HG02943 (cell line): ENCODE measurements at regions not wholly inside any gene's neighbourhood (a gene's known extent, or its start where the extent isn't known, plus 50 kb on each side); places are given as distances from the start of the nearest gene placed in this dataset.
"Not testable (repeated sequence)": the region's sequence is repeated elsewhere in the genome, so short reads cannot be mapped to it uniquely, and the experiment has no call there.

Experiments
- ATAC-seq: cut with Tn5 transposase; IDR thresholded peaks from one replicate; pipeline ENCODE4 v1.9.1; 2021; ENCODE audit warnings: mild to moderate bottlenecking, low read depth, moderate library complexity; ENCODE audit not compliant: unreplicated experiment

DNA sequence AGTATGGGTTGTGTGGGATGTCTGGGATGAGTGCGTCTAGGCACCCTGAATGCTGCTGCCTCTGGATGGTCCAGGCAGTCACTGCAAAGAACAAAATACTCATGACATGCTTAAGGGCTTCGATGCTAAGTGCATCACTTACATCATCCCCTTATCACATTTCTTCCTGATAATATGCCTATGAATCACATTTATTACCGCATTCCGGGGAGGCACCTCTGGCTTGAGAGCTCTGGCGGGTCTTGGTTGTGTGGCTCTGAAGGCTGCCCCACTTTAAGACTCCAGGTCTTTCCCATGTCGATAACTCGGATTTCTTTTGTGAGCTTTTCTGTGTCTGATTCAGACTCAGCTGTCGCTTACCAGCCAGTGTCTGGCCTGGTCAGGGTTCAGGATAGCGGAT lies 1126.4 kb downstream of the TBC1D22A start:
- no peak for ATAC-seq

DNA sequence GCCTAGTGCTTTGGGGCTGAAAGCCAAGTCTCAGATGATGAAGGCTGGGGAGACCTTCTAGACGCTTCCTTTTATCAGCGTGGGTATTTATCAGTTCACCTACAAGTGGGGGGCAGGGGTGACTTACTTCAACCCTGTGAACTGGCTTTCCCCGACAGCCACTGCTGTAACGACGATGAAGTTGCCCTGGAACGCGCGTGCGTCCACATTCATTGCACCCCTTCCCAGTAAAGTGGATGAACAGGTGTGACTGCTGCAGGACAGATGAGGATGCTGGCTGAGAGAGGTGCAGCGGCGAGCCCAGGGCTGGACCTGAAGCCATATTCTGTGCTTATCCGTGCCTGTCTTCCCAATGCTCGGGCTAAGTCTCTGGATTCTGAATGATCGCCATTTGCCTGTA lies 1122.3 kb downstream of the TBC1D22A start:
- no peak for ATAC-seq

DNA sequence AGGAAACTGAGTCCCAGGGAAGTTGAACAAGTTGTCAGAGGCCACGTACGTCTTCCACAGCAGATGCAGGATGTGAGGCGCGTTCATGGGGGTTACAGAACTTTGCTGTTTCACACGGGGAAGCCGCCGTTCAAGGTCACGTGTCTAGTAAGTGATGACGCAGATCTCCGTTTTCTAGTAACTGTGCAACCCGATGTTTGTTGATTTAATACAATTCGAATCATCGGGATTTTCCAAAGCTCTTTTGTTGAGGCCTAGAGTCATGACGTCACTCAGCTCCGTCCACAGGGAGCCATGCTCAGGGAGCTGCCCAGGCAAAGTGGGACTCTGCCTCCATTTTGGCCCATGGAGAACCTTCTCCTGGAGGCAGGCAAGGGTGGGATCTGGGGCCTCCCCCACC lies 1121.8 kb downstream of the TBC1D22A start:
- ATAC-seq: no peak

DNA sequence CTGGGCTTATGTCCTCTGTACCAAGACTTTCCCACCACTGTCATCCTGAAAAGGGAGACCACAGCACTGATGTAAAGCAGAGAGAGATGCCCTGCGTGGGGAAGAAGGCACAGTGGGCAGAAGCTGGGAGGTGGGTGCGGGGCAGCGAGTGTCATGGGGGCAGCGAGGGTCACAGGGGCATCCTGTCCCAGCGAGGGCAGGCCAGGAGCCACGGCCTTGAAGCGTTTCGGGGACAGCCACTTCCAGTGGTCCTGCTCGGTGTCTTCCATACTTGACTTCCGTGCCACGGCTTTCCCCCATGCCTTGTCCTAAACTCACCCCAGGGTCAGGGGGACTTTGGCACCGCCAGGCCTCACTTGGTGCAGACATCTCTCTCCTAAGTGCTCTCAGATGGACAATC lies 1121.3 kb downstream of the TBC1D22A start:
- ATAC-seq: no peak

DNA sequence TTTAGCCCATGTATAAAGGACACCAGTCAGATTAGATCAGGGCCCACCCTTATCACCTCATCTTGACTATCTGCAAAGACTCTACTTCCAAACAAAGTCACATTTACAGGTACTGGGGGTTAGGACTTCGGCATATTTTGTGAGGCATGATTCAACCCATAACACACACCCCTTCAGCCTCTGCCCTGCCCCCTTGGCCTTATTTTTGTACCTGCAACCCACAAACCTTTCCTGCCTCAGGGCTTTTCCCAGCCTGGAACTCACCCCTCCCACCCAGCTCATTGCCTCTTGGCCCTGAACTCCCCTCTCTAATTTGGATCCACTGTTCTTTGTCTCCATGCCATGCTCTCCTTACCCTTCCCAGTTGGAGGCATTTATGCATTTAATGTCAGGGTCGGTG lies 1116.9 kb downstream of the TBC1D22A start:
- ATAC-seq: no peak

DNA sequence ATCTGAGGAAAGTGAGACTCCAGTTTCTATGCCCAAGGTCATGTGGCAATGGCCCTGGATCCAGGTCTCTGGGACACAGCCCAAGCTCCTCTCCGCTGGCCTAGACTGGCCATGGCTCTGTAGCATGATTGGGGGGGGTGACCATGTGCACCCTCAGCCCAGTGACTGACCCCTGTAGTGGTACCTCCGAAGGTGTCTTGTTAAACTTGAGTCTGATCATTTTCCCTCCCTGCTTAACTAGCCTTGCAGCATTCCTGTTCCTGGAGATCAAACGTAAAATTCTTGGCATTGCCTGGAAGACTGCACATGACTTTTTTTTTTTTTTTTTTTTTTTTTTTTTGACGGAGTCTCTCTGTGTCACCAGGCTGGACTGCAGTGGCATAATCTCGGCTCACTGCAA lies 1116.0 kb downstream of the TBC1D22A start:
- ATAC-seq: no peak

DNA sequence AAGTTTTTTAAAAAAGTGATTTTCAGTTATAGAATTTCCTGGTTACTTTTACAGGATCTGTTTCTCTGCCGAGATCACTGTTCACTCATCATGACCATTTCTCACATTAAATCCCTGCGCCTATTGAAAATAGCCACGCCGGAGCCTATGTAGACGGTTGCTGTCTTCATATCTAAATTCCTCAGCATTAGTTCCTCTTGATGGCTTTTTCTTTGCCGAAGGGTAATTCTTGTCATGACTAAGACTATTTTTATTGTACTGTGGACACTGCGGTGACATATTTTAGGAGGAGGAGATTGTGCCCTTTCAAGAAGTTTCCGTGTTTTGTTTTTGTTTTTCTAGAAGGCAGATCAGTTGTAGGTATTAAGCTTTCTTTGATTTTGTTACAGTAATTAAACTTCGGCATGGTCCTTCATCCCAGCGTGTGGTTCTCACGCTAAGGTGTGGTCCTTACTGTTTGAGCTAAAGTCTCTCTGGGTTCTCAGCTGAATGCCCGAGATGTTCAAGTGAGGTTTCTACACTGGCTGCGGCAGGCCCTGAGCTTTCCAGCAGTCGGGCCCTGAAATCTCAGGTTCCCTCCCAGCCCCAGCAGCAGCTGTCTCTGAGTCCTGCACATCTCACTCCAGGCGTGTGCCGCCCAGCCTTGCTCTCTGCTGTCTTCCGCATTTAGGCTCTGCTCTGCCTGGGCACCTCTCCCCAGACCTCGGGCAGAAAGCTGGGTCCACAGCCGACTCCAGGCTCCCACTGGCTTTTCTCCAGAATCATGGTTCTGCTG lies 1110.5 kb downstream of the TBC1D22A start:
- no peak for ATAC-seq

DNA sequence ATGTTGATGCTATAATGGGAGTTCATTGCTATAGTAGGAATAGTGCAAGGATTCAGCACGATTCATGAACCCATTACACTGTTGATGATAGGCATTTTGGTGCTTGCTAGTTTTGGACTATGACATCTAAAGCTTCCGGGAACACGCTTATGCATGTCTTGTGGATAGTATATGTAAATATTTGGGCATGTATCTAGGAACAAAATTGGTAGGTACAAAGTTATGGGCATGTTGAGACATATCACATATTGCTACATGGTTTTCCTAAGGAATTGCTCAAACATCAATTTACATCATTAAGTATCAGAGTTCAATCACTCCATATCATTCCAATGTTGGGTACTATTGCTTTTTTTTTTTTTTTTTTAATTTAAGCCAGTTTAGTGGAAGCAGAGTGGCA lies 1103.2 kb downstream of the TBC1D22A start:
- no peak for ATAC-seq

DNA sequence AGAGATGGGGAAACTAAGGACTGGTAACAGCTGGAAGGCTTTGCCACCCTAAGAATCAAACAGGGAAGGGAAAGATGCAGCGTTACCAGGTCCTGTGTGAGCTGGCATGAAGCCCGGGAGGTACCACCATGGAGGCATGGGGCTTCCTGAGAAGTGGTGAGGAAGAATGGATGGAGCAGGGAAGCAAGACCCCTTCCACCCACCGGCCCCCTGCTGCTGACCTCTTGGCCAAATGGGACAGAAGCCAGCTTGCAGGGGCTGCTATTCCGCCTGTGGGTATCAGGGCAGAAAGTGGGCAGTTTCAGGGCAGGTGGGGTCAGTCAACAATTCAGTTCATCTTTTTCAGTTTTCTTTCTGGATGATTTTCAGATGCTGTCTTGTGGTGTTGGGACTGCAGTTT lies 1099.9 kb downstream of the TBC1D22A start:
- no peak for ATAC-seq

DNA sequence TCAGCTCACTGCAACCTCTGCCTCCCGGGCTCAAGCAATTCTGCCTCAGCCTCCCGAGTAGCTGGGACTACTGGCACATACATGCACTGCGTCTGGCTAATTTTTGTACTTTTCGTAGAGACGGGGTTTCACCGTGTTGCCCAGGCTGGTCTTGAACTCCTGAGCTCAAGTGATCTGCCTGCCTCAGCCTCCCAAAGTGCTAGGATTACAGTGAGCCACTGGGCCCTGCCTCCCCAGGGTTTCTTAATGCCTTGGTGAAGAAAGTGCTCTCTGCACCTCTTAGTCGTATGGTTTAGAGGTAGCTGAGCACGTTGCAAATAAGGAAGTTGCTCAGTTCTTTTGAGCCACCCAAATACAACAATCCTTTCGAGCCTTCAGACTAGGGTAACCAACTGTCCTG lies 1098.5 kb downstream of the TBC1D22A start:
- not testable (repeated sequence) for ATAC-seq

DNA sequence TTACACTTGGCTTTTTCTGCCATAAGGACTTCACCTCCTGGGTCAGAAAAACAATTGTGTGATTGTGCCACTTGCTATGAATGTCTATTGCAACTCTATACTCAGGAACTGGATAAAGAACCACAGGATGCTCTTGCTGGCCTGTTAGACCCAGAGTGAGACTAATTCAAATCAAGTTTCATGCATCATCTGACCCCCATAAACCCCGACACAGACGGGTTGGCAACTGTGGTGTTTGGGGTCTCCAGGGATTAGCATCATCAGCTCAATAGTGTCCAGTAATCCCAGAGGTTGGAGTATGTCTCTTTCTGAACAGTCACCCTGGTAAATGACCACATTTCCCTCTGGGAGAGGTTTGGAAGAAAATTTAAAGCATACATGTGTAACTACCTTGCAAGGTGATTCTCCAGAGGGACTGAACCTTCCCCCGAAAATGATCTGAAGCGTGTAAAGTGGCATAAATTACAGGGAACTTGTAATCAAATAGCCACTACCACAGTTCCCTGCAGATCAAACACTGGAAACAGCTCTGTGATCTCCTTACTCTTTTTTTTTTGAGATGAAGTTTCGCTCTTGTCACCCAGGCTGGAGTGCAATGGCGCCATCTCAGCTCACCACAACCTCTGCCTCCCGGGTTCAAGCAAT lies 1097.6 kb downstream of the TBC1D22A start:
- no peak for ATAC-seq

DNA sequence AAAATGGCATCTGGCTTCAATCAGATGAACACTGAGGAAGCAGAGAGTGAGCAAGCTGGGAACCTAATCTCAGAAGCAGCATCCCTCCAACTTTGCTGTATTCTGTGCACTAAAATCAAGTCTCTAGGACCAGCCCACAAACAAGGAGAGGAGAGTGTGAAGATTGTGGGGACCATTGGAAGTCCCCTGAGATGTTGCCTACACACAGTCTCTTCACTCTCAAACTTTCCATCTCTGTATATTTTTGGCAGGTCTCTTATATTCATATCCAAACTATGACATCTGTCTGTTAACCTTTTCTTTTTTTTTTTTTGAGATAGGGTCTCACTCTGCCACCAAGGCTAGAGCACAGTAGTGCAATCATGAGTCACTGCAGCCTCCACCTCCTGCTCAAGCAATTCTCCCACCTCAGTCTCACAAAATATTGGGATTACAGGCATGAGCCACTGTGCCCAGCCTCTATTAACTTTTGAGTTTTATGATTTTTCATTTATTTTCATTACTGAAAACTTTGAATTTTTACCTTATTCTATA lies 1096.4 kb downstream of the TBC1D22A start:
- ATAC-seq: no peak

DNA sequence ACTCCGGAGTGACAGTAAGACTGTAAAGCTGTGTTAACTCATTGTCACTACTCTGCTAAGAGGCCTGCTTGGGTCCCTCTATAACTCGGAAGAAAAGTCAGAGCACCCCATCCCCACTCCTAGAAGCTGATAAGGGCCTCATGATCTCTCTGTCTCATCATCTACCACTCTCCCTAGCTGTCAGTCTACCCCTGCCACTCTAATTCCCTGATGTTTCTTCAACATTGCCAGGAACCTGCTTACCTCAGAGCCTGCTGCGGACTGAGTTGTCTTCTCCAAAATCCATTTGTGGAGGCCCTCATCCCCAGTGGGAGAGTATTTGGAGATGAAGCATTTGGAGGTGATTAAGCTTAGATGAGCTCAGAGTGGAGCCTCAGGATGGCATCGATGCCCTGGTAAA lies 1092.2 kb downstream of the TBC1D22A start:
- ATAC-seq: no peak

DNA sequence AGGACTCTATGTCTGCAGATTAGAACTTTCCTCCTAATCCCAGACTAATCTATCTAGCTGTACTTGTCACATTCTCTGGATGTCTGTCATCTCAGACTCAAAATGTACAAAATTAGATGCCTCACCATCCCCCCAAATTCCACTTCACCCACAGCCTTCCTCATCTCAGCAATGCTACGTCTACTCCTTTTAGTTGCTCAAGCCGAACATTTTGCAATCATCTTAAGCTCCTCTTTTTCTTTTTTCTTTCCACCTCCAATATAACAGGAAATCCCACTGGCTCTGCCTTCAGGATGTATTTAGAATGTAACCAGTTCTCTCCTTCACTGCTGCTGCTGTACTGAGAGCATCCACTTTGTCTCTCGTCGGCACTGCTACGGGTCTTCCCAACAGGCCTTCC lies 1091.8 kb downstream of the TBC1D22A start:
- no peak for ATAC-seq

DNA sequence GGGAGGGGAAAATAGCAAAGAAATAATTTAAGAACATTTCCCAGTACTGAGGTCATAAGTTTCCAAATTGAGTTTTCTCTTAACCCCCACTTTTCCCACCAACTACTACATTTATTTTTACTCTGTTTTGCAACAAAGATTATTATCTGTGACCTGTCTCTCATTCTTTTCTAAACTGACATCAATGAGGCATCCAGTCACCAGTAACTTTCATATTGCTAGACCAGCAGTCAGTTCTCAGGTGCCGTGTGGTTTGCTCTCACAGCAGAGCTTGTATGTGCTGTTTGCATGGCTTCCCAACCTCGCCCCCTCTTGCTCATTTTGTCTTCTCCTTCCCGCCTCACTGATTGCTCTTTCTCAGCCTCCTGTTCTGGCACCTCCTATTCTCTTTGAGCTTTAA lies 1091.3 kb downstream of the TBC1D22A start:
- no peak for ATAC-seq

DNA sequence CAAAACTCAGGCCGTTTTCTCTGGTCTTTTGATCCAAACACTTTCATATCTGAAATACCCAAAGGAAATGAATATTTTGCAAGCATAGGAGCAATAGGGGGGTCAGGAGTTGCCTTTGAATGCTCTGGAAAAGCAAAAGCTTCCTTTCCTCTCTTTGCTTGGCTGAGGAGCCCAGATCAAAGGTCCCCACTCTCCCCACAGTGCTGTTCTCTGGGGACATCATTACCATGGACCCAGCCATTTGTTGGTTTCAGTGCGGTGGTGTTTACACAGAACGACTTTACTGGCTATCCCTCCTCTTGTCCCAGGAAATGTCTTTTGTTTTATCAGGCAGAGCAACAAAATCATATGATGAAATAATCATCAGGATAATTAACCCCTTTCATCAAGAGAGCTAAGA lies 1089.1 kb downstream of the TBC1D22A start:
- ATAC-seq: no peak

DNA sequence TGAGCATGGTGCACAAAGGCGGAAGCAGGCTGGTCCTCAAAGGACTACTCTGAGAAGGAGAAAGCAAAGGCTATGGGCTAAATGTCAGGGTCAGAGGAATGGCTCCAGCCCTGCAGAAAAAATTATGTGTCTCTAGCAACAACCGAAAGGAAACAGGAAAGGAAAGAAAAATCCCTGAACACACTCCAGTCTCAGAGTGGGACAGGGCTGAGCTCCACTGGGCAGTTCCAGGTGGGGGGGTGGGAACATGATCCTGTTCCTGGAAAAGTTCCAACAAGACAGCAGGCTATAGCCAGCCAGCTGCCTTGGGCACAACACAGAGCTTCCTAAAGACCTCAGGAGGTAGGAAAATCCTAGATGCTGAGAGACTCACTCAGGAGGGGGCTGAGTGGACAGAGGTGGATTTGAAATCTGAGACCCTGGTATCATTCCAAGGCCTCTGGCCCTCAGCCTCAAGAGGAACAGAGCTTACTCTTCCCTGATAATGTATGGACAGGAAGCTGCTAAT lies 1088.2 kb downstream of the TBC1D22A start:
- ATAC-seq: no peak

DNA sequence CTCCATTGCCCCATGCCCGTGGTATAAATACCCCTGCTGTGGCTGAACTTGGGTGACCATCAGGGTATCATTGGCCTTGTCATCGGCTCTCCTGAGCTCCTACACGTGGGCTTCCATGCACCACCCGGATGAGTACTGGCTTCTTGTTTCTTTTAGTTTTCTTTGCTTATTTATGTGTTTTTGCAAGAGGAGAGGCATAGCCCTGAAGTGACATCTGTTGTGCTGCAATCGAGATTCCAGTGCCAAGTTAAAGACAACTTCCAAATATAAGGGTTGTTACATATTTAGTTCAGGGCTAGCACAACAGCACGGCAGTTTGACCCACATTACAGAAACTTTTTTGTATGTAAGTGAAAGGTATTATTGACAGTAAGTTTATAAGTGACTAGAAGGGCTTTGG lies 1087.1 kb downstream of the TBC1D22A start:
- no peak for ATAC-seq

DNA sequence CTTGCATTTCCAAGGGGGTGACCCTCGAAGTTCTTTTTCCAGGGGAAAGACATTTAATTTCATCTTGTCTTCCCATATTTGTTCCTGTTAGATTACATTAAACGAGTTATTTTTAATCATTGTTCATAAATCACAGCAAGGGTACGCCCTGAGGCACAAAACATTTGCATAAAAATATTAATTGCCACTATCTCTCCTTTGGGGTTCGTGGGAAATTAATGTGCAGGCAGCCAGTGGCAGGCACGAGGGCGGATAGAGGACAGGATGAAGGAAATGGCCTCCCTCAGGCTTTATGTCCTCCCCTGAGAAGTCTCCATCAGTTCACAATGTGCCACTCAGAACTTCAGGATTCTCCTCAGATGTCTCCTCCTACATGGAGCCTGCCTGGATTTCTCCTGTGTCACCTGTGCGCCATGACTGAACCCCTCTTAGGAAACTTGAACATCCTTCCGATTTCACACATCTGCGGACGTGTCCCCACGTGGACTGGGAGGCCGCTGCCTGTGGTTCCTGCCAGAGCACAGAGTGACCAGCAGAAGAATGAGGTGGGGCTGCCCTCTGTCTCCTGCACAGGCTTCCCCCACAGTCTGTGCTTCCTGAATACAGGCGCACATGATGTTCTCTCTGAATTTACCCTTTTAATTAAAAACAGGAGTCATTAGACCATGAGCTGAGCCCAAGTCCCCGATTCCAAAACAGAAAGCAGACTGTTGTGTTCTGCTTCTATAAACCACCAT lies 1085.9 kb downstream of the TBC1D22A start:
- no peak for ATAC-seq

DNA sequence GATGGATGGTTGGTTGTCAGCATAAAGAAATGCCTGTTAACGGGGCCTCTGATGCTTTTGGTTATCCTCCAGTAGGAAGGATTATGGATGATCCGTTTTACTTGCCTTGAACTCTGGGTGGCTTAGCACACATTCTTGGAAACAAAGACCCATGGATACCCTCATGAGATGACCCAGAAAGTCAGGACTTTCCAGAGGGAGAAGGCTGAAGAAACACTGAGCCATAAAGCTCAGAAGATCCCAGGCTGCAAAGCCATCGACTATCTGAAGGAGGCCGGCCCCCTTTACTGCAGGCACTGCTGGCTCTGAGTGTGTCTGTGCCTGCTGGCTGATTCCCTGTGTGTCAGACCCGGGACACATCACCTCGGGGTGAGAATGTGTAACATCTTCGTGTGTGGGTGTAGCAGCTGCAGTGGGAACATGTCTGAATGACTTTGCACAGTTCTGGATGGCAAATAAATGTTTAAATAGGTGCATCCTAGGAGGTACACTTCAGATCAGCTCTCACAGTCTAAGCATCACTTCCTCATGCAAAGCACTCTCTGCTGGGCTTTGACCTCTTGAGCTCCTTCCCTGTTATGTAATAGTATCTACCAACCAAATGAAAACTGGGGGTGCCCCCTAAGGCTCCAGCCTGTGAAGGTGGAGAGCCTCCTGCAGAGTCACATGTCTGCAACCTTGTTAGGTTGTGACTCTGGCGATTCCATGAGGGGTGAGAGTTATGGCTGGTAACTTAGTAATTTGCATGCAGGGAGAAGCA lies 1084.9 kb downstream of the TBC1D22A start:
- no peak for ATAC-seq
